ENCODE measurements at regions not wholly inside any gene's neighbourhood (a gene's known extent, or its start where the extent isn't known, plus 50 kb on each side); places are given as distances from the start of the nearest gene placed in this dataset.

DNA sequence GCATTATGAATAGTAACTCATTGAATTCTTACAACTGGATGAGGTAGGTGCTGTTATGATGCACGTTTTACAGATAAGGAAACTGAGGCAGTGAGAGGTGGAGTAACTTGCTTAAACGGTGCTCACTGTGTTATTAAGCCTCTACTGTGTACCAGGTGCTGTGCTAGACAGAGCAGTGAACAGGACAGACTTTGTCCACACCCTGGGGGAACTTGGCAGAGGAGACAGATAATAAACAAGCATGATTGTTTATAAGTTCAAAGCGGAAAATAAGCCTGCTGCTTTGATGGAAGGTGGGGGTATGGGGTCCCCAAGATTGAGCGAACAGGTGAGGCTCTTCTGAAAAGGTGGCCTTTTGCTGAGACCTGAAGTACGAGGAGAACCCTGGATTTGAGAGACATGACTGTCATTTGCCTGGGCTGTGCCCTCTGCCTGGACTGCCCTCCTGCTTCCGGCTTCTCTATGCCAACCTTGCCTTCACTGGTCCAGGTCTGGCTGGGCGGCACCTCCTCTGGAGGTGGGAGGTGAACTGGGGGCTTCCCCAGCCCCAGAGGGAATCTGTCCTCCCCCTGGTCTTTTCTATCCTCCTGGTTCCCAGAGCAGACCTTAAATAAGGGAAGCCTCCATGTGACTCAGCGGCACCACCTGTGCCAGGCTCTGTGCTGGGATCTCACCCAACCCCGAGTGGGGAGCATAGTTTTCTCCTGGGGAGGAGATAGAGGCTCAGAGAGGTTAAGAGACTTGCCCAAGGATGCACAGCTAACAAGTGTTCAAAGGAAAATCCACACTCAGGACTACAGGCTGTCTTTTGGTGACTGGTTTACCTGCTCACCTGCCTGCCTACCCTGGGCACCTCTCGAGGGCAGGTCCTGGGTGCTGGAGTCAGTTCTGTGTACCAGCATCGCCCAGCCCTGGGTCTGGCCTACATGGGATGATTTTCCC lies 59.1 kb downstream of the CEBPB start:
- TF ChIP-seq, protein P1, sequence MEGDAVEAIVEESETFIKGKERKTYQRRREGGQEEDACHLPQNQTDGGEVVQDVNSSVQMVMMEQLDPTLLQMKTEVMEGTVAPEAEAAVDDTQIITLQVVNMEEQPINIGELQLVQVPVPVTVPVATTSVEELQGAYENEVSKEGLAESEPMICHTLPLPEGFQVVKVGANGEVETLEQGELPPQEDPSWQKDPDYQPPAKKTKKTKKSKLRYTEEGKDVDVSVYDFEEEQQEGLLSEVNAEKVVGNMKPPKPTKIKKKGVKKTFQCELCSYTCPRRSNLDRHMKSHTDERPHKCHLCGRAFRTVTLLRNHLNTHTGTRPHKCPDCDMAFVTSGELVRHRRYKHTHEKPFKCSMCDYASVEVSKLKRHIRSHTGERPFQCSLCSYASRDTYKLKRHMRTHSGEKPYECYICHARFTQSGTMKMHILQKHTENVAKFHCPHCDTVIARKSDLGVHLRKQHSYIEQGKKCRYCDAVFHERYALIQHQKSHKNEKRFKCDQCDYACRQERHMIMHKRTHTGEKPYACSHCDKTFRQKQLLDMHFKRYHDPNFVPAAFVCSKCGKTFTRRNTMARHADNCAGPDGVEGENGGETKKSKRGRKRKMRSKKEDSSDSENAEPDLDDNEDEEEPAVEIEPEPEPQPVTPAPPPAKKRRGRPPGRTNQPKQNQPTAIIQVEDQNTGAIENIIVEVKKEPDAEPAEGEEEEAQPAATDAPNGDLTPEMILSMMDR (IDR thresholded peaks at IDR 0.05; ENCODE audit: low read length) = no peak
- TF ChIP-seq EZH2 (optimal IDR thresholded peaks at IDR 0.05; ENCODE audit: low read depth, low read length) (no peak), EZH2phosphoT487 (IDR thresholded peaks at IDR 0.05; ENCODE audit: low read length) (no peak)
